ENCODE measurements at regions not wholly inside any gene's neighbourhood (a gene's known extent, or its start where the extent isn't known, plus 50 kb on each side); places are given as distances from the start of the nearest gene placed in this dataset.

- TF ChIP-seq CTCF (IDR thresholded peaks at IDR 0.05): no peak
- TF ChIP-seq ZFX (IDR thresholded peaks at IDR 0.05; ENCODE audit: borderline replicate concordance): no peak
These were observed 70.7 kb upstream of the GATB start for GRCh38 chr4:151831526-151831925.

Measured in 22Rv1 (cell line).